ENCODE measurements at regions not wholly inside any gene's neighbourhood (a gene's known extent, or its start where the extent isn't known, plus 50 kb on each side); places are given as distances from the start of the nearest gene placed in this dataset.

DNA sequence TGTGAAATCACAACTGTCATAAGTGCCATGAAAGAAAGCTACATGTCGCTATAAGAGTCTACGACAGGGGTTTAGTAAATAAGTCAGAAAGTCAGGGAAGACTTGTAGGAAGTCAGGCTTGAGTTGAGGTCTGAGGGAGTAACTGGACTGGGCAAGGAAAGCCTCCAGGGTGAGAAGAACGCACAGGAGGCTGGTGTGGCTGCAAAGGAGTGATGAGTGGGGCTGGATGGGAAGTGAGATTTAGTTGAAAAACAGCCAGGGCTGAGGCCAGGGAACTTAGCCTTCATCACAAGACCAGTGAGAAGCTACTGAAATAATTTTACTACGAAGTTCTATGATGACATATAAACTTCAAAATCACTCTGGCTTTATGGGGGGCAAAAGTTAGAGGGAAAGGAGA, 763.7 kb upstream of the PHF14 start:
- 87 to 92% methylated on average over 4 of the region's 4 CpGs for WGBS, 2 donors
- Histone ChIP-seq H3K4me3 (no peak overlapping the region), H3K4me1 (no peaks in the 10 kb centered on the region), H3K9me3 (no peaks in the 10 kb centered on the region), H3K36me3 (ENCODE audit: low read depth, missing control alignments) (no peaks in the 10 kb centered on the region), H3K27me3 (no peaks in the 10 kb centered on the region), H3K27ac (no peak overlapping the region)
- no peak for TF ChIP-seq POLR2A (IDR thresholded peaks at IDR 0.05)
- TF ChIP-seq, protein P1, sequence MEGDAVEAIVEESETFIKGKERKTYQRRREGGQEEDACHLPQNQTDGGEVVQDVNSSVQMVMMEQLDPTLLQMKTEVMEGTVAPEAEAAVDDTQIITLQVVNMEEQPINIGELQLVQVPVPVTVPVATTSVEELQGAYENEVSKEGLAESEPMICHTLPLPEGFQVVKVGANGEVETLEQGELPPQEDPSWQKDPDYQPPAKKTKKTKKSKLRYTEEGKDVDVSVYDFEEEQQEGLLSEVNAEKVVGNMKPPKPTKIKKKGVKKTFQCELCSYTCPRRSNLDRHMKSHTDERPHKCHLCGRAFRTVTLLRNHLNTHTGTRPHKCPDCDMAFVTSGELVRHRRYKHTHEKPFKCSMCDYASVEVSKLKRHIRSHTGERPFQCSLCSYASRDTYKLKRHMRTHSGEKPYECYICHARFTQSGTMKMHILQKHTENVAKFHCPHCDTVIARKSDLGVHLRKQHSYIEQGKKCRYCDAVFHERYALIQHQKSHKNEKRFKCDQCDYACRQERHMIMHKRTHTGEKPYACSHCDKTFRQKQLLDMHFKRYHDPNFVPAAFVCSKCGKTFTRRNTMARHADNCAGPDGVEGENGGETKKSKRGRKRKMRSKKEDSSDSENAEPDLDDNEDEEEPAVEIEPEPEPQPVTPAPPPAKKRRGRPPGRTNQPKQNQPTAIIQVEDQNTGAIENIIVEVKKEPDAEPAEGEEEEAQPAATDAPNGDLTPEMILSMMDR (IDR thresholded peaks at IDR 0.05), result no peak
- DNase-seq, result no peak
- intact Hi-C loops (cut with DNase I; ENCODE audit: low total_unique reads), result no loop called here

DNA sequence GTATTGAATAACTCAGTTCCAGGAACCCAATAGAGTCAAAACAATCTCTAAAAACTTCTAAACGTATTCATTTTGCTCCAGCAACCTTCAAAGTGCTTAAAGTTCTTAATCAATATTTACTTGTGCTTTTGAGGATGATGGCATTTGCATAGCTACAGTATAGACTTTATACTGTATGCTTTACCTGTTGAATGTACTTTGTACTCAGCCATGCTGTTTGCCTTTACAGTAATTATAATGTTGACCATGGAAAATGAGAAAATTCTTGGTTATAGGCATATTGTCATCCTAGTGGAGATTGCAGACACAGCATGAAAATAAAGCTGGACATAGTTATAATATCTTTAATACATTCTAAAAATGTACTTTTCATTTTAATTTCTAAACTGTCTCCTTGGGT, 762.7 kb upstream of the PHF14 start:
- no peaks in the 10 kb centered on the region for H3K9me3 ChIP-seq
- TF ChIP-seq, protein P1 (IDR thresholded peaks at IDR 0.05), result no peak
- no peak for TF ChIP-seq POLR2A (IDR thresholded peaks at IDR 0.05)
- 82 to 83% methylated on average over 1 of the region's 1 CpG for WGBS, 2 donors
- no peak overlapping the region for H3K4me3 ChIP-seq
- intact Hi-C loops (cut with DNase I; ENCODE audit: low total_unique reads), result no loop called here
- H3K36me3 ChIP-seq (ENCODE audit: low read depth, missing control alignments), result no peaks in the 10 kb centered on the region
- no peak for DNase-seq
- no peaks in the 10 kb centered on the region for H3K27me3 ChIP-seq
- no peak overlapping the region for H3K27ac ChIP-seq
- H3K4me1 ChIP-seq, result no peaks in the 10 kb centered on the region

DNA sequence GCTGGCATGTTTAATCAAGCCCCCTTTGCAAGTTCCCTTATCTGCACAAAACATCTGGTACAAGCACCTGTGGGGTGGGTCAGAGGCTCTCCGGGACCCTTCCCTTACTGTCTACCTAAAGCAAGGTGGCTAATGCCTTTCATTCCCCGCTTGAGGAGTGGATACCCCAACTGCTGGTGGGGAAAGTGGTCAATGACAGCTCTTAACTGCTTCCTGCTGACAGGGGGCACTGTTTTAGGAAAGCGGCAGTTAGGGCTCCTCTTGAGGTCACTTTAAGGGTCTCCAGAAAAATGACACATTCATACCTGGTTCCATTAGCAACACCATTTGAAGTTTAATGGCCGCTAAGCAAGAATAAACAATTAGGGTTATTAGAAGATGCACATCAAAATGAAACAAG, 761.8 kb upstream of the PHF14 start:
- DNase-seq, result no peak
- H3K4me3 ChIP-seq, result no peak overlapping the region
- intact Hi-C loops (cut with DNase I; ENCODE audit: low total_unique reads), result no loop called here
- no peak for TF ChIP-seq POLR2A (IDR thresholded peaks at IDR 0.05)
- TF ChIP-seq, protein P1 (IDR thresholded peaks at IDR 0.05), result no peak
- no peaks in the 10 kb centered on the region for H3K36me3 ChIP-seq (ENCODE audit: low read depth, missing control alignments)
- WGBS, 2 donors, result 95 to 98% methylated on average over 4 of the region's 4 CpGs
- H3K27ac ChIP-seq, result no peak overlapping the region
- no peaks in the 10 kb centered on the region for H3K27me3 ChIP-seq
- no peaks in the 10 kb centered on the region for H3K4me1 ChIP-seq
- H3K9me3 ChIP-seq, result no peaks in the 10 kb centered on the region

DNA sequence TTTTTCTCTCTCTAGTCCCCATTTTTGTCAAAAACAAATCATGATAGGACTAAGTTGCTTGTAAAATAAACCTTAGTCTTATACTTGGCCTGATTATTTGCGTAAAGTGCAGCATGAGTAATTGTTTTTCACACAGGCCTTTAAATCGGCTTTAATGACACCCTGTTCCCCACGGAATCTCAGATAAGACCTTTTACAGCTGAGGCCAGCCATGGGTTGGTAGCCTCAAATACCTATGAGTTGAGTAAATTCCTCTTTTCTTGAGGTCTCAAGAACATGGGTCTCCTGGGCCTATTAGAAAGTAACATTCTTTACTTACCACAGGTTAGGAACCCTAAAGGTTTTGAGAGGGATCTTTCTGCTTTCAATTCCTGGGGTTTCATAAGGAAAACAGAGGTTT, 761.0 kb upstream of the PHF14 start:
- Histone ChIP-seq H3K27ac (no peak overlapping the region), H3K9me3 (no peaks in the 10 kb centered on the region), H3K27me3 (no peaks in the 10 kb centered on the region), H3K36me3 (ENCODE audit: low read depth, missing control alignments) (no peaks in the 10 kb centered on the region), H3K4me3 (no peak overlapping the region), H3K4me1 (no peaks in the 10 kb centered on the region)
- intact Hi-C loops (cut with DNase I; ENCODE audit: low total_unique reads), result no loop called here
- WGBS, 2 donors, result 85 to 87% methylated on average over 3 of the region's 3 CpGs
- no peak for DNase-seq
- TF ChIP-seq, protein P1 (IDR thresholded peaks at IDR 0.05), result no peak
- TF ChIP-seq POLR2A (IDR thresholded peaks at IDR 0.05), result no peak

DNA sequence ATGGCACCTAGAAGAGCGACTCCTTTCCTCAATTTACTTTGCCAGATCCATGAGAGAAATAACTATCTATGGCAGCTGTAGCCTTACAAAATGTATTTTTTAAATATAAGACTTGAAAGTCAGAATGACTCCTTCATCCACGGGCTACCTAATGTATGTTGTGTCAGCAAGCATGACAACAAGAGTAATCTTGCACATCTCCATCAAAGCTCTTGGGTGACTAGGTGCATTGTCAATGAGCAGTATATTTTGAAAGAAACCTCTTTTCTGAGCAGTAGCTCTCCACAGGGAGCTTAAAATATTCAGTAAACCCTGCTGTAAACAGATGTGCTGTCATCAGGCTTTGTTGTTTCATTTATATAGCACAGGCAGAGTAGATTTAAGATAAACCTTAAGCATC, 757.2 kb upstream of the PHF14 start:
- intact Hi-C loops (cut with DNase I; ENCODE audit: low total_unique reads), result no loop called here
- H3K4me3 ChIP-seq, result no peak overlapping the region
- no peaks in the 10 kb centered on the region for H3K9me3 ChIP-seq
- no peak overlapping the region for H3K27ac ChIP-seq
- no peaks in the 10 kb centered on the region for H3K36me3 ChIP-seq (ENCODE audit: low read depth, missing control alignments)
- H3K4me1 ChIP-seq, result no peaks in the 10 kb centered on the region
- 95 to 98% methylated on average over 2 of the region's 2 CpGs for WGBS, 2 donors
- TF ChIP-seq POLR2A (IDR thresholded peaks at IDR 0.05), result no peak
- TF ChIP-seq, protein P1 (IDR thresholded peaks at IDR 0.05), result no peak
- no peaks in the 10 kb centered on the region for H3K27me3 ChIP-seq
- no peak for DNase-seq

Measured in testis (tissue), 2 donors.